ENCODE measurements at regions not wholly inside any gene's neighbourhood (a gene's known extent, or its start where the extent isn't known, plus 50 kb on each side); places are given as distances from the start of the nearest gene placed in this dataset.

DNA sequence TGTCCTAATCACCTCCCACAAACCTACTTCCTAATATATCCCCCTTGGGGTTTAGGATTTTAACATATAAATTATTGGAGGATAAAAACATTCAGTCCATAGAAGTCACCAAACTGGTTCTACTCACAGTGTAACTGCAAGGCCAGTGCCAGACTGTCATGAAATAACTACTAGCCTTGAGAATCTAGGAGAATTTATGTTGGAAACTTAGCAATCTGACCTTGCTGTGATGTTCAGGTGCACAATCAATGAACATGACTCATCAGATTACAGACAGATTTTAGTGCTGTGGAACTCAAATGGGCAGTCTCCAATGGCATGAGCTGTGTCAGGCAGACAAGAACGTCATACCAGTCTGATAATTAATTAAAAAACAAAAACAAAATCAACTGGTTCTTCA, 571.4 kb upstream of the IGFBP3 start:
- DNase-seq (ENCODE audit: low spot score), result no peak

DNA sequence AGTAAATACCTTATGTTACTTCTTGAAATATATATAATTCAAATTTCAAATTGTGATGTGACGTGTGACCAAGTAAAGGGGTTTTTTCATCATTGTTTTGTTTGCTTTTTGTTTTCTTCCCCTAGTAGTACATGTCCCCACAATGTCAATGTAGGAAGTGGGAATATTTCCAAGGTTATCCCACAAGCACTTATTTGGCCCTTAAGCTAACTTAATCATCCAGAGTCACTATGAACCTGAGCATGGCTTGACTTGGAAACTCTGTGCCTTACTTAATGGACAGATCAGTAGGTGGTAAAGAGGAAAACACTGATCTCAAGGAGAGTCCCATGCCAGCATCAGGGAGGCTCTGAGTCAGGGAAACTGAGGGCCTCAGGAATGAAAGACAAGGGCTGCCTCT, 569.3 kb upstream of the IGFBP3 start:
- DNase-seq (ENCODE audit: low spot score), result no peak

DNA sequence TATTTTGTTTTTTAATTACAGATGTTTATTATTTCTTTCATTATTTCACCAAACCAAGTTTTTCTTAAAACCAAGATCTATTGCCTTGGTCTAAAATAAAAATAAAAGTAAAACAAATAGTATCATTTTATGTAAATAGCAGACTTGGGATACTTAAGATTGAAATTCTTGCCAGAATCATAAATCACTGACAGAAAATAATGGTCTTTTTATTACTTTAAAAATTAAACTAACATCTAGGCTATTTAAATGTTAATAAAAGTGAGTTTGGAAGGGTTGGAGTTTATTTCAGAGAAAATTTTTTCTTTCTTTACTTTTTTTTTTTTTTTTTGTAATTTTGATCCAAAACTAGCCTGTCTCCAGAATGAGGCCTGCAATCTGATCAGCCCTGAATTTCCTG, 568.0 kb upstream of the IGFBP3 start:
- no peak for DNase-seq (ENCODE audit: low spot score)

DNA sequence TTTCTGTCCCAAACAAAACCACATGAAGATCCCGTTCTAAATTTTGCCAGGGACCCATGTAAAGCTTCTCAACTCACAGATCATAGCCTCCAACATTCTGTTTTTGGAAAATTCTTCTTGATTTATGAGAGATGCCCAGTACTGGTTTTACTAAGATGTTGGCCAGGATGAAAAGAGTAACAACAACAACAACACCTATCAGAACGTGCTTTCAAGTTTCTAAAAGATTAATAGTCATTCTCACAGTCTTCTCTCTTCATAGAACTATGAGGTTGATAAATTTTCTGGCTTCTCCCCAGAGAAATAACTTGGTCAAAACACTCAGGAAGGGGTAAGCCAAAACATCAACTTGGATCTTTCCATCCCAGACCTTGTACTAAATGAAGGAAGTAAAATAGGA, 567.5 kb upstream of the IGFBP3 start:
- no peak for DNase-seq (ENCODE audit: low spot score)

DNA sequence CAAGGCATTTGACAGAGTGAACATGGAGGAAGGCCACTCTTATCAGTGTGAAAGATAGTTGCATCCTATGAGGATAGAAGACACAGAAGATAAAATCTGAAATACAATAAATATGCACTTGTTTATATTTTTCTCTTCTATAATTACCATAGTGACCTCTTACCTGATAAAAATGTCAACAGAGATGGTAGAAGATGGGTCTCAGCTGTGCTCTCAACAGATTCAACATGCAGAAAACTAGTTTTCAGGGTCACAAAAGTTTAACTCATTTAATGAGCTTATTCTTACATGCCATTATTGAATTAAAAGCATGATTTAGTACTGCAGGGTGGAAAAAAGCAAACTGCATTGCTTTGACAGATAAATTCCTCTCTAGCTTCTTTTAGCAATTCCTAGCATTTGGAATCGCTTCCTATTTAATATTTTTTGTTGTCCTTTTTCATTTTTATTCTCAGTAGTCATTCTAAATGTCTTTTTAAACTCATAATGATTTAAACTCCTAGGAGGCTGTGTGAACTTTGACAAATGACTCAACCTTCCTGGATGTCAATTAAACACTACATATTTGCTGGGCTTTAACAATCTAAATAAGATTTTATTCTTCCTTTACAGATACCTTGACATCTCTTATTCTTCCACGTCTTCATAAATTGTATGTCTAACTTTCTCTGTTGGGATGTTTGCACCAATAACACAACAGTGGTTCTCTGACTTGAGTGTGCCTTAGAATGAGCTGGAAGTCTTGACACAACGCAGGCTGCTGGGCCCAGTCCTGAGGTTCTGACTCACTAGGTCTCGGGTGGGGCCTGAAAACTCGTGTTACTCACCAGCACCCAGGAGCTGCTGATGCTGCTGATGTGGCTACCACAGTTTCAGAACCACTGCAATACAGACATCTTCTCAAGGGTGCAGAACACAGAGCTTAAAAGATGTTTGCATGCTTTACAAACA, 565.5 kb upstream of the IGFBP3 start:
- no peak for DNase-seq (ENCODE audit: low spot score)

DNA sequence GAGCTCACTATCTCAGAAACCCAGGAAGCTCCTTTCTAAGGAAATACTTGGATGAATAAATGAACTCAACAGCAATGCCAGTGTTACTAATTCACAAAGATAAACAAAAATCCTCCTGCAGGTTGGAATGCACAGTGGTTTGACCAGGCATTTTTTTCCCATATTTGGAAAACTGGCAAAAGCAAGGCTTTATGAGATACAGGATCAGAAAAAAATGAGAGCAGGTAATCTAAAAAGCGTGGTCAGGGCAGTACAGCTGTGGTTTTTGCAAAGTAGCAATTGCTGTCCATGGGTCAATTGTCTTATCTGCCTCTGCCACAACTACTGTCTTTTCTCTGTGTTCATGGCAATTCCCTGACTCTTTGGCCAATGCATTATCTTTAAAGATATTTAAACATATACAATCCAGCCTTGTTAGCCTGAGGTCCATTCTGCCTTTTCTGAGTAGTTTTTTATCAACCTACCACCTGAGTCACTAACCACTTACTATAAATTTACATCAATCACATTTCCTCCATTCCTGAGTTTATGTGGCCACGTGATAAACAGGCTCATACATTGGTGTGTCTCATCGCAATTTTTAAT, 564.5 kb upstream of the IGFBP3 start:
- DNase-seq (ENCODE audit: low spot score), result no peak

DNA sequence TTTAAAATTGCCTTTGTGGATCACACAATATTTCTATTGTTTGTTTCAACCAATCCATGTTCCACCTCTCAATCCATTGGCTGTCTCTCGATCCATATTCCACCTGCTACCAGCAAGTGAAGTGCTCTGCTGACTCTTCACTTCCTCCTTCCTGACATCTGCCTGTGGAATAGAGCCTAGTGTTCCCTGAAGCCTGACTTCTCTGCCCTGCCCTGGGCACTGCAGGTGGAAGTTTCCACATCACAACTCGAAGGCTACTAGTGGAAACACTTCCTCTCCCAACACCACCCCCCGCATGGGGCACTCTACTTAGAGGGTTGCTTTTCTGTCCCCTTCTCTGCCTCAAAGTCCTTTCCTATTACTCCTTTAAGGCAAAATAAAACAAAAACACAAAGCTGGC, 563.8 kb upstream of the IGFBP3 start:
- DNase-seq (ENCODE audit: low spot score), result no peak

DNA sequence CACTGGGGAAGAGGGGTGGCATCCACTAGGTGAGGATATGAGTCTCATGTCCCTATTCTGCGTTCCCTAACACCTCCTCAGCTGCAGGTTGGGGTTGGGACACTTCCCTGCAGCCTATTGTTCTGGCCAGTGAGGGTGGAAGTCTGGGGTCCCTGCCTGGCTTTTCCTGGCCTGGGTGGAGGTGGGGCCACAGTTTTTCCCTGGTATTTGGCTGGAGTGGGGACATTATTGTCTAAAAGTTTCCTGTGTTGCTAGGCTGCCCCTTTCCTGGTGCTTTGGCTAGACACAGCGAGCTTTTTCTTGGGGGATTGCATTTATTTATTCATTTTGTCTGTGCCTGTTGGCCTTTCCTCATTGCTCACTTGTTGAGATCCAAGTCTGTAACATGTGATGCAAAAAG, 559.5 kb upstream of the IGFBP3 start:
- no peak for DNase-seq (ENCODE audit: low spot score)

DNA sequence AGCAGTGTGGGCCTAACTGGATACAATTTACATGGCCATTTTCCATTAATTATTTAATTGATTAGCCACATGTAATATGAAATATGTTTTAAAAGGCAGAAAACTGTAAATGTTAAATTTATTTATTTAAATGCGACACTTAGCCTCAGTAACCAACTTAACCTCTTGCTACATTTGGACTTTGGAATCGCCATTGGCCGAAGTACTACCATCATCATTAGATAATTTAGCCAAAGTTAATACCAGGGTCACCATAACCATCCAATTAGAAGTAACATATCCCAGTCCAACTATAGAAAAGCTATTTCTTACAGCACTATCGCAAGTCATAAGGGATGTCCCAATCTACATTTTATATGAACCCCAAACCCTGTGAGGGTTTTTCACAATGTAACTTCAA, 558.6 kb upstream of the IGFBP3 start:
- DNase-seq (ENCODE audit: low spot score), result no peak

DNA sequence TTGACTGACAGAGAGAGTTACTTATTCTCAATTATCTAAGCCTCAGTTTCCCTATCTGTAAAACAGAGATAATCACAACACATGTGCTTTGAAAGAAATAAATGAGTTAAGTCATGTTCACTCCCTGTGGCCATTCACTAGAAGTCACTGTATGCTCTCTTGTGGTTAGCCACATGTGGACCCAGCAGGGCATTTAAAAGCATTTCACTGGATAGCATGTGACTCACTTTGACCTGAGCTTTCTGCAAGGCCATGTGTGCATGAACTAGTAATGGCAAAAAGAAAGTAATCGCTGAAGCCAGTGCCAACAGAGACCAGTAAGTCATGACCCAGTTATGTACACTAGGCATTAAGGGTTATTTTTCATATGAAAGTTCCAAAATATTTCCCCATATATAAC, 557.0 kb upstream of the IGFBP3 start:
- DNase-seq (ENCODE audit: low spot score), result no peak

DNA sequence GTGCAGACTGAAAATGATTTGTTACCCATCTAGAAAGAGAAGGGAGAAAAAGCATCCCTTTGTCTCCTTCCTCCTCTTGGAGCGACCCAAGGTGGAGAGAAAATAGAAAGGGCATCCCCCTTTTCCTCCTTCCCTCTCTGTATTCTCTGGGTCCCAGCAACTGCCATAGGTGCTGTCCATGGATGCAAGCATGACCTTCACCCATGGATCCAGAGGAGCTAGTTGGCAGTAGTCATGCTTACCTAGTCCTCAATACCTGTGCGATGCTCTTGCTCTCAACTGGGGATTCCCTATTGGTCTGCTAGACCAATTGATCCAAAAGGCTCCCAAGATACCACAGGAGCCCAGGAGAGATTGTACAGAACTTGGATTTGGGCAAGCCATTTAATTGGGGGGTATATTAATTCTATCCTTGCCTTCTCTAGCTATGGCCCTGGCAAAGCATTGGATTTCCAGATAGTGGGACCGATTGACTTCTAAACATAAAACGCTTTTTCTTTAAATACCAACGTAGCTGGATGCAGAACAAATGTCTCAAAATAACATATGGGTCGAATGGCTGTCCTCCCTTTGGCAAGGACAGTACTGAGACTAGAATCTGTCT, 547.8 kb upstream of the IGFBP3 start:
- DNase-seq (ENCODE audit: low spot score), result no peak

DNA sequence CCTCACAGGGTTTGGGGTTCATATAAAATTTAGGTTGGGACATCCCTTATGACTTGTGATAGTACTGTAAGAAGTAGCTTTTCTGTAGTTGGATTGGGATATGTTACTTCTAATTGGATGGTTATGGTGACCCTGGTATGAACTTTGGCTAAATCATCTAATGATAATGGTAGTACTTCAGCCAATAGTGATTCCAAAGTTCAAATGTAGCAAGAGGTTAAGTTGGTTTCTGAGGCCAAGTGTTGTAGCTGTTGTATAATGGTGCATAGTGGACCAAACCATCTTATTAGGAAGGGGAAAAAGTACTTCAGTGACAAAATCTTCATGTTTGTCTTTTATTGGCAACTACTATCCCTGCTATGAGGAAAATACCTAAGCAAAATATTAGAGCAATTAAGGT, 542.1 kb upstream of the IGFBP3 start:
- DNase-seq (ENCODE audit: low spot score), result no peak

DNA sequence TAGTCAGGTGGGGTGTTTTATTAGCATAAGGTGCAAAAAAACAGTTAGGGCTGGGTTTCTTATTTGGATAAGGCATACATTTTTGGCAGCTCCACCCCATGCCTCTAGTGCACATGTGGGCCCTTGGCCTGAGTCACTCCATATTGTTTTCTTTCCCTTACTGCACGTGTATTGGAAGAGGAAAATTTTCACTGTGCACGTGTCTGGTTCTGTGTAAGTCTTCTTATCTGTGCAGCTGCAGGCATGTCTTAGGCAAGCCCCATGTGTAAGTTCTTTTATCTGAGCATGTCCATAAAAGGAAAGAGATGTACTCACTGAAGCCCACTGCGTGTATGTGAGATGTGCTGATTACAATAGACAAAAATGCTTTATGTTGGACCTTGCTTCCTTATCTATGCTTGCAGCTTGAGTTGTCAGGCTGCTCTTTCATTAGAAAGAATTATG, 540.3 kb upstream of the IGFBP3 start:
- no peak for DNase-seq (ENCODE audit: low spot score)

DNA sequence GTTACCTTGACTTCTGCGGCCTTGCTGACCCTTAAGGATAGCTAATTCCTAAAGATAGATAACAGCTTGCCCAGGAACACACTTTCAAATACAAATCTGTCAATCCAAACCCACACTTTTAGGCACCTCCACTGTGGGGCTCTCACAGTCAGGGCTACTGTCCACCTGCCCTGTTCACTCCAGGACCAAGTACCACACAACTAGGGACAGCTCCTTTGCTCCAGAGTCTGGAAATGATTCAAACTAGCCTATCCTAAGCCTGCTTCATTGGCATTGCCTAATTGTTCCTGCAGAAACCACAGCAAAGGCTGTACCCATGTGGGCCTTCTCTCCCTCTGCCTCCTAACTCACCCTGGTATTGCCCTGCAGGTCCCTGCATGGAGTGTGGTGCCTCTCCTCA, 538.9 kb upstream of the IGFBP3 start:
- DNase-seq (ENCODE audit: low spot score), result no peak

DNA sequence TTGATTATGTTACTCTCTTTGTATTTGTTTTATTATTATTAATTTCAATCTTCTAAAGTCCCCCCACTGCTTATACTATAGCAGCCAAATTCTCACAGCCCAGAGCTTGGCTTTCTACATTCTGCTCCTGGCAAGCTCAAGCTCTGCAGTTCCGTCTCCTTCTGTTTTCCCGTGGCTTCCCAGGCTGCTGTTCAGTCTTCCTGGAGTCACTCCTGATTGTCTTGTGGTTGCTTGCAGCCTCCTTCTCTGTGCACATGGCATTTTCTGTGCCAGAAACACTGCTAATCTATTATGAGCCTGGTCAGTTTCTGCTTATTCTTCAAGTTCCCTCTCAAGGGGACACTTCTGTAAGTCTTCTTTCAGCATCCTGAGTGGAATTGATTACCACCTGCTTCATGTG, 533.7 kb upstream of the IGFBP3 start:
- no peak for DNase-seq (ENCODE audit: low spot score)

DNA sequence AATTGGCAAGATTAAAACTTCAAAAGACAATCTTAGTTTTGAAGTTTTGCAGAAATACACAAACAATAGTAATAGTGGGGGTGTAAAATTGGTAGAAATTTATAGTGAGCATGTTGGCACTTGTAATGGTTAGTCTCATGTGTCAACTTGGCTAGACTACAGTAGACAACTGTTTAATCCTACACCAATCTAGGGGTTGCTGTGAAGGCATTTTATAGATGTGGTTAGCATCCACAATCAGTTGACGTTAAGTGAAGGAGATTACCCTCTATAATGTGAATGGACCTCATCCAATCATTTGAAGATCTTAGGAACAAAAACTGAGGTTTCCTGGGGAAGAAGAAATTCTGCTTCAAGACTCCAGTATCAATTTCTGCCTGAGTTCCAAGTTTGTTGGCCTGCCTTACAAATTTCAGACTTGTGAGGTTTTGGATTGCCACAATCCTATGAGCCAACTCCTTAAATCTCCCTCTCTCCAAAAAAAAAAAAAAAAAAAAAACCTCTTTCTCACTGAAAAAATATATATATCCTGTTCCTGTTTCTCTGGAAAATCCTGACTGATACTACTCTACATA, 531.6 kb upstream of the IGFBP3 start:
- no peak for DNase-seq (ENCODE audit: low spot score)

DNA sequence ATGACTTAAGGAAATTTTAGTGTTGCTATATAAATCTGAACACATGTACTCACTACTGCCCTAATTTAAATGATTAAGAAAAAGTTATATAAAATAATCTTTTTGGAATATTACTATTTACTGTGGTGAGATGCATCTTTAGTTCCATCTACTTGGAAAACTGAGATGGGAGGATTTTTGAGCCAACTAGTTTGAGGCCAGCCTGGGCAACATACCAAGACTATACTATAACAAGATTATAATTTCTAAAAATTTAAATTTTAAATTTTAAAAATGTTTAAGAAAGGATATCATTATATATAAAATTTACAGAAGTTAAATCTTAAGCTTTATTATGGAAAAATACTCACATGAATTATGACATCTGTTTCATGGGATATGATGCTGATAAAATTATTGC, 530.8 kb upstream of the IGFBP3 start:
- DNase-seq (ENCODE audit: low spot score), result no peak

DNA sequence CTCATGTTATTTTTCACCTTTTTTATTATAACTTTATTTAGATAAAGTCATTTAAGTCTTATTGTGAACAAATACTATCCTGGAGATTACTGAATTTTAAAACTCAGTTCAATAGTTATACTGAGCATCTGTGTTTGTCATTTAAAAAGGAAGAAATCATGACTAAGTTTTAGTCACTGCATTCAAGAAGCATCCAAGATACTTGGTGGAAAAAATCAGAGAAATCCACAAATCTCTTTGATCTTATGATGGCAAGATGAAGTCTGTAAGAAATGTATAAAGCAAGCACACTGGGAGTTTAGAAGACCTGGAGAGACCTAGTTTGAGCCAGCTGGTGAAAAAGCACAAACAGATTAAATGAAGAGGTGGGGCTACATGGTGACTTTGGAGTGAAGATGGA, 529.8 kb upstream of the IGFBP3 start:
- DNase-seq (ENCODE audit: low spot score), result no peak

DNA sequence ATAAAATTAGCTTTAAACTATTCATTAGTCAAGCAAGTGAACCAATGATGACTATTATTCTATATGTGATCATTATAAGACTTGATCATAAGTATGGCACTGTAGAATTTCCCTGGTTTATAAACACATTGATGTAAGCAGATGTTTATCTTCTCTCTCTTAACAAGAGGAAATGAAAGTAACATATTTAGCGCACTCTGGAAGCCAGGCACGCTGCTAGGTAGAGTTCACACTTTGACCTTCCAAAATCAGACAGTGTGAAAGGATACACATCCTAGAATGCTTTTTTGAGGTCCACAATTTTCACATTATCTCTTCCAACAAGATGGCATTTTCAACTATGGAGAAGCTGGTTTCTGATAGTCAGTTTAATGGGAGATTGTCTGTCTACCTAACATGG, 529.4 kb upstream of the IGFBP3 start:
- no peak for DNase-seq (ENCODE audit: low spot score)

DNA sequence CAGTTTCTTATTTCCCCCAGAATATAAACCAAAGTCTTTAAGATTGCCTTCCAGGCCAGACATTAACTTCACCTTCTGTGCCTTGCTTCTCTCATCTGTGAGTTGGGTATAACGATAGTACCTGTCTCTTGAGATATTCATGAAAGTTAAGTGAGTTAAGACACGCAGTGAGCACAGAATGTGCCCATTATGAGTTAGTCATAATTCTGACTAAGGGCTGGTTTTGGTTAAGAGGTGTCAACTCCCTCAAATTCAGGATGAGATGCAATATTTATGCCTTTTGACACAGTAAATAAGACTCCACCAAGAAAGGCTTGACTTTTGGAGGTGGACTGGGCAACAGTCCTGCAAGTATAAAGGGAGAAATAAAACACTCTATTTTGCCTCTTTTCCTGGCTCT, 528.7 kb upstream of the IGFBP3 start:
- no peak for DNase-seq (ENCODE audit: low spot score)

DNA sequence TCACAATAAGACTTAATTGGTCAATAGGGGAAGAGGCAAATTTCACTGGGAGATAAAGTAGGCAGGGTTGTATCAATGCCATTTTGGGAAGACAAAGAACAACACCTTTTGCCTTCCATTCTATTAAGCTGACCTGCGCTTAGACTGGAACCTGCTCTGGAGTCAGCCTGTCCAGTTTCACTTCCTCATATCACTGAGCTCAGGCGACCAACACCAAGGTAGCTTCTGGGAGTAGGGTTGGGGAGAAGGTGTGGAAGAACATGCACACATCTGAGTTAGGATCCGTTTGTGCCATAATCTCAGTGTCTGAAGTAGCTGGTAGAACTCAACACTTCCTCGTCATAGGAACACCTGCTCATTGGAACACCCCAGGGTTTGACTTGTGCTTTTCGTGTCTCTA, 527.4 kb upstream of the IGFBP3 start:
- no peak for DNase-seq (ENCODE audit: low spot score)

DNA sequence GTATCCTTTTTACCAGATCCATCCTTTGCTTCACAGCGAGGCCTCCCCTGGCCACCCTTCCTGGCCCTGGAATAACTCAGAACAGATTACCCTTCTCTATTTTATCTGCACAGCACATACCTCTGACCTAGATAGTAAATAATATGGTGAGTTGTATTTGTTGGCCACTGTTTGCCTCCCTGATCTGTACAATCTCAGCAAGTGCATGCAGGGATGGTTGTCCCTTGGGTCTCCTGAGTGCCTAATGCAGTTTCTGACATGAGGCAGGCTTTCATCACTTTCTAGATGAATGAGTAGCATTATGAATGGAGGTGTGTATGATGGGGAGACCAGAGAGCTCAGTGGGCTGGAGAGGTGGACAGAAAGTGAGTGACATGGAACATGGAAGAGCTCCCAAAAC, 525.1 kb upstream of the IGFBP3 start:
- DNase-seq (ENCODE audit: low spot score), result no peak

DNA sequence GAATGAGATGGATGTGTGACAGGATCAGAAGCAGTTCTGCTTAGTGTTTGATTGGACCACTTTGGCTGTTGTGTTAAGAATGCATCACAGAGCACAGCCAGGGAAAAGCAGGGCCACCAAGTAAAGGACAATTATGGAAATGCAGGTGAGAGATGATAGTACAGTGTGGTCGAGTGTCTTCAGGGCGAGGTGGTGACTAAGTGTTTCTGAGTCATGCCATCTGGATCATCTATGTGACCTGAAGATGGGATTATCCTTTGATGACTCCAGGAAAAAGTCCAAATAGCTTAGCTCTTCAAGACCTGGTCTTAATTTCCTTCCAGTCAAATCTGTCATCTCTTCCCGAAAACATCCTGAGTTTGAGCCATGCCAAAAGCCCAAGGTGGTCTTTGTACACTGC, 523.2 kb upstream of the IGFBP3 start:
- DNase-seq (ENCODE audit: low spot score), result no peak
